GM04504 (cell line): ENCODE measurements at regions not wholly inside any gene's neighbourhood (a gene's known extent, or its start where the extent isn't known, plus 50 kb on each side); places are given as distances from the start of the nearest gene placed in this dataset.

Experiments used
- DNase-seq: peaks from one replicate; pipeline ENCODE4 v3.0.0-alpha.2; 2012; ENCODE audit warnings: low read depth

DNA sequence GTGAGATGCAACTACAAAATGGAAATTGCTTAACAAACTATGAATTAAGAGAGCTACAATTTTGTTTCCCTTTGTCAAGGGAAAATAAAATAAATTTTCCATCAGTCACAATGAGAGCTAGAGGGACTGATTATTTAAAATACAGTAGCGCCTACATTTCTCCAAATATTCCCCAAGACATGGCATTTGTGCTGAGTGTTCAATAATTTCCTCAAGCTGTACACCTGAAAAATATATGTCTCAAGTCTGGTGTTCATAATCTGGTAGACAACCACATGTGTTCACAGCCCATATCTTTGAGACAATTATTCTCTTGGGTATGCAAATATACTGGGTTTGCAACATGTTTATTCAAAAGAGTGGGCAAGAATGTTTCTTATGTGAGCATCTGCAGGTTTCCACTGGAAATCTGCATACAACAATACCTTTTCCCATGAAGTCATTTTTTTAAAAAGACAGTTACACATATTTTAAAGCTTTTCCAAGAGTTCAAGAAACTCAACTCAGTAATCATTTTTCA lies 240.1 kb upstream of the VRK2 start:
- no peak for DNase-seq

GRCh38 chr2:57809230-57809629 lies 237.4 kb upstream of the VRK2 start:
- DNase-seq: no peak

- DNase-seq: no peak
These were observed 225.5 kb upstream of the VRK2 start for GRCh38 chr2:57821088-57821487.

DNA sequence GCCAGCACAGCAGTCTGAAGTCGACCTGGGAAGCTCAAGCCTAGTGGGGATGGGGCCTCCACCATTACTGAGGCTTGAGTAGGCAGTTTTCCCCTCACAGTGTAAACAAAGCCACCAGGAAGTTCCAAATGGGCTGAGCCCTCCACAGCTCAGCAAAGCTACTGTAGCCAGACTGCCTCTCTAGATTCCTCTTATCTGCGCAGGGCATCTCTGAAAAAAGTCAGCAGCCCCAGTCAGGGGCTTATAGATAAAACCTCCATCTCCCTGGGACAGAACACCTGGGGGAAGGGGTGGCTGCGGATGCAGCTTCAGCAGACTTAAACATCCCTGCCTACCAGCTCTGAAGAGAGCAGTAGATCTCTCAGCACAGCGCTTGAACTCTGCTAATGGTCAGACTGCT lies 218.4 kb upstream of the VRK2 start:
- no peak for DNase-seq

DNA sequence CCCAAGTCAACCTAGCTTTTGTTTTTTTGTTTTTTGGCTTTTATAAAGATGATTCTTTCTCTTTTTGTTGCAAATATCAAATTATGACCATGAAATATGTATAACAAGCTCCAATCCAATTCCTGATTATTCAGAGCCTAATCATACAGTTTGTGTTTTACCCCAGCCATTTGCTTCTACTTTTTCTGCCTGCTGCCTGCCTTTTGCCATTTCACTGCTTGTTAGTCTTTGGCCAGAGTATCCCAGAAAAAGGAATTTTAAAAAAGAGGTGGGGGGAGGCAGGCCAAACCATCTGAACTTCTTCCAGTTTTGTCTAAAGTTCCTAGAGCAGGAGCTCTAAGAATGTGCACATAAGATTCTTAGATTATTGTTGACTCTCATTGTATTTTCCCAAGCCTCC lies 211.9 kb upstream of the VRK2 start:
- no peak for DNase-seq

GRCh38 chr2:57842531-57842930 lies 204.1 kb upstream of the VRK2 start:
- DNase-seq: no peak

GRCh38 chr2:57843158-57843557 lies 203.4 kb upstream of the VRK2 start:
- DNase-seq: no peak

DNA sequence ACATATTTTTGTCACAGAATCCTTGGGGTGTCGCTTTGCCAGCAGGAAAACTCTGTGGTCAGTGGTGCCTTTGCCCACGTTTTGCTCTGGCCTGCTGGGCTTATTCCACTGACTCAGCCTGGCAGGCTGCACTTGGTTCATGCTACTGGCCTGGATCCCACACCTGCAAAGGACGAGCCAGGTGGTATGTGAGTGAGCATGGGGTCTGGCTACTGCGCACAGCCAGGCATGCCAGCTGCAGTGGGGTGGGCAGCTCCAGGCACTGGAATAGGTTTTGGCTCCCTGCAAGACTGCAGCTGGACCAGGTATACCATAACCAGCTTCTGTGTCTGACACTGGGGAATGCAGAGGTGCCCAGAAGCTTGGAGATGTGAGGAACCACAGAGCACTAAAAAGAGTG lies 197.9 kb upstream of the VRK2 start:
- no peak for DNase-seq

DNA sequence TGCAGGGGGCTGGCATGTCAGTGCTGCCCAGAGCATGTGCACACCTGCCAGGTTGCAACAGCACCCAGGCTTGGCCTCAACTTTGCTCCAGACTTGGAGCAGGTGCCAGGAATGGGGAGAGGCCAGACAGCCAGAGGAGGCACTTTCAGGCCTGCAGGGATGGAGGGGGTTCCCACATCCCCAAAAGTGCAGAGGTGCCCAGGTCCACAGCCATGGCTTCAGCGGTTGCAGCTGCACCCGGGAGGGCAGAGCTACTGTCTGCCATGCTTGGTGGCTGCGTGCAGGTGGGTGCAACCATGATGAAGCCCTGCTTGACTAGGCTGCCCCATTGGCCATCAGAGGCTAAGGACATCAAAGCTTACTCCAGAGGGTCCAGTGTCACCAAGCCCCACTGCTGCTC lies 196.8 kb upstream of the VRK2 start:
- no peak for DNase-seq

DNA sequence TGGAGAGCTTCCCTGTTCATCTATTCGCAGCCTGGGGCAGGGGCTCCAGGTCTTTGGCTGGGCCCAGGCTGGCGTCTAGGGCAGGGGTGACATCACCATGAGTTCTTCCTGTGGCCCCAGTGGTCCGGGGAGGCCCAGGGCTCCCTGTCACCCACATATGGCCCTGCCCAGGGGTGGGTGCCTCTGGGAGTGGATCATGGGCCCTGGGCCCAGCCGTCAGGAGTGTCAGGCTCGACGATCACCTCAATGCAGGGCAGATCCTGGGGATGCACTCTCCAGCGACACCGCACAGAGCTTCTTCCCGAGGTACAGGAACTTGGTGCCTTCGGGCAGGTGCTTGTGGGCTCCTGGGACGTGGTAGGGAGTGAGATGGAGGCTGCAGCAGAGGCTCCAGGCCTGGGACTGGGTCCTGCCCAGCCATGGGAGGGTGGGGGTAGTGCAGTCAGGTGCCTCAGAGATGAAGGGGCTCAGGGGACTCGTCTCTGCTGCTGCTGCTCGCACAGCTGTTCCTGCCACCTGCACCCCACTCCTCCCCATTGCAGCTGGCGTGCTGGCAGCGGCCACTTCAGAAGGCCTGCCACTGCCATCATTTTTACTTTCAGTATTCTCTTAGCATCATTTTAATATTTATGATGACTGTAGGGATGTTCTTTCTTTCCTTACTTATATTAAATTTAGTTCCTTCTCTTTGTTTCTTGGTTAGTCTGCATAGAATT lies 196.0 kb upstream of the VRK2 start:
- no peak for DNase-seq

DNA sequence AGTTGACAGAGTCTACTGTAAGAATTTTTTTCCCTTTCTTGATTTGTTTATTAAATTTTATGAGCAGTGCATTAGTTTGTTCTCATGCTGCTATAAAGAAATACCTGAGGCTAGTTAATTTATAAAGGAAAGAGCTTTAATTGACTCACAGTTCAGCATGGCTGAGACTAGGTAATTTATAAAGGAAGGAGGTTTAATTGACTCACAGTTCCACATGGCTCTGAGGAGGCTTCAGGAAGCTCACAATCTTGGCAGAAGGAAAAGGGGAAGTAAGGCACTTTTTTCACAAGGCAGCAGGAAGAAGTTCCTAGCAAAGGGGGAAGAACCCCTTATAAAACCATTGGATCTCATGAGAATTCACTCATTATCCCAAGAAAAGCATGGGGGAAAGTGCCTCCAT lies 191.4 kb upstream of the VRK2 start:
- DNase-seq: no peak

GRCh38 chr2:57859755-57860154 lies 186.9 kb upstream of the VRK2 start:
- DNase-seq: no peak

DNA sequence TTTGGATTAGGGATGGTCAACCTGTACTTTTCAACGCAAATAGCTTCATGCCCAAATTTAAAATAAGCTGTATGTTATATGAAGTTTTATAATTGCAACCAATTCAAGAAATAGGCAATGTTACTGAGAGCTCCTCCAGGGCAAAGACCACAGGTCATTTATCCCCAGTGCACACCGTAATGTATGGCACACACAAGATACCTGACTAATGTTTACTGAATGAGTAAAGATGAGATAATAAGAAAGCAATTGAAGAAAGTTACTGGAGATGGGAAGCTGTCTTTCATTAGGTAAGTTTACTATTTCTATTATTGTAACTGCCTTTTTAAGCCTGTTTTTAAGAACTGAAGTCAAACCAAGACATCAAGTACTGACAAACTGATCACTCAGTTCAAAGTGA lies 184.5 kb upstream of the VRK2 start:
- DNase-seq: no peak

DNA sequence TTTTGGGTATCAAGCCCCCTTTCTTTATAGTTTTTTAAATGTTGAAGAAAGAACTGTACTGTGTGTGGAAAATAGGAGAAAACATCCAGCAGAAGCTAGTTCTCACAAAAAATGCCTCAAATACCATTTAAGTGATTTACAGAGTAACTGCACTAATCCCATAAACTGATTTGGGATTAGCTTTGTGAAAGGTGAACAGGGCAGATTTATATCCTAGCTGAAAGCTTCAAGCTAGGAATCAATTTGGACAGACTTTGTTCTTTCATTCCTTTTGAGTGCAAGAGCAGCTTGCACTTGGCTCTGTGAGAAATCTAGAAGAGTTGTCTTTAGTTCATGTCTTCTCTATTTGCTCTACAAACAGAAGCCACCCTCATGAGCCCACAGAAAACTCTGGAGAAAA lies 183.9 kb upstream of the VRK2 start:
- DNase-seq: no peak

GRCh38 chr2:57864926-57865325 lies 181.7 kb upstream of the VRK2 start:
- DNase-seq: no peak

GRCh38 chr2:57867730-57868129 lies 178.9 kb upstream of the VRK2 start:
- no peak for DNase-seq

GRCh38 chr2:57868619-57869139 lies 177.9 kb upstream of the VRK2 start:
- no peak for DNase-seq

- DNase-seq: no peak
These were observed 176.8 kb upstream of the VRK2 start for GRCh38 chr2:57869758-57870344.

GRCh38 chr2:57876313-57876712 lies 170.3 kb upstream of the VRK2 start:
- no peak for DNase-seq

DNA sequence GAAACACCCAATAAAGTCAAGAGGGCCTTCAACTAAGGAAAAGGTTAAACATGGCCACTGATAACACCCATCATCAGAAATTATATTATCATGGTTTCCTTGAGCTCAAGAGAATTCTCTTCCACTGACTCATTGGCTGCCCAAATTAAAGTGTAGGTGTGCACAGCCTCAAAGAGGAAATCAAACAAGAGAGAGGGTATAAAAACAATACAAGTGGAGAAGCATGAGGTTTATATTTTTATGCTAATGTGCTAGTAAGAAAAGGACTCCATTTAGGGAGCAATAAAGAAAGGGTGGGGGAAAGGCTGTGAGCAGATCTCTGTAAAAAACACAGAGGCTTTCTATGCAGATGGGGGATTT lies 168.8 kb upstream of the VRK2 start:
- no peak for DNase-seq

DNA sequence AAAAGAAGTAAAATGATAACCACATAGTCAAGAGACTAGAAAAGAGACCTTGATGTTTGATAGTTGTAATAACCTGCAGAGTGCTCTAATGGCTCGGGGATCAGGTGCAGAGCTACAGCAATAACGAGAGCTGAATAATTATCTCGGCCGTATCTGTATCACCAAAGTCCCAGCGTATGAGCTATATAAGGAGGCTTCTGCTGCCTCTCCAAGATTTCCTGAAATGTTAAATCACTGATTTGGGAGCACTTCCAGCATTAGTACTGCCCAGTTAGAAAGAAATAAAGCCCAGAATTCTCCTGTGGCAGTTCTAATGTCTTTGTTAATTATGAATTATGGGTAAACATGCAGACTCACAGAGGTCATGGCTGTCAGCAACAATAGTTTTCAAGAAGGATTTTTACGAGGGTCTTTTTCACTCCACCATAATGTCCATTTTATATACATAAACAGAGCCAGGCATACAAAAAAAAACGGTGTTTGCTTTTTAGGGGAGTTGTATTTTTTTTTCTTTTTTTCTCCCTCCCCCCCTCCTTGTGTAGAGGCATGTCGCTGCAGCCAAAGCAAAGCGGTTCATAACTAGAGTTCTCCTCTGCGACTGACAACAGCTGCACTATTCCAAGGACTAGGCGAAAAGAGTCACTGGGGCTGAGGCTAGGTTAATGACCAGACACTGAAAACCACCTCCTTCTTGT lies 168.3 kb upstream of the VRK2 start:
- no peak for DNase-seq

- no peak for DNase-seq
These were observed 167.8 kb upstream of the VRK2 start for GRCh38 chr2:57878866-57879210.

- DNase-seq: no peak
These were observed 166.2 kb upstream of the VRK2 start for GRCh38 chr2:57880446-57880845.
